H1 (cell line): ENCODE measurements at regions not wholly inside any gene's neighbourhood (a gene's known extent, or its start where the extent isn't known, plus 50 kb on each side); places are given as distances from the start of the nearest gene placed in this dataset.

Source experiments
- ATF3 ChIP-seq: IDR thresholded peaks from 2 replicates; pipeline ENCODE4 v1.6.1; 2011; ENCODE audit warnings: low read depth, mild to moderate bottlenecking, low read length; ENCODE audit not compliant: insufficient read depth
- CBX8 ChIP-seq: fragments of 300-800, 300-1000 bp; sonication (generic); IDR thresholded peaks from 2 replicates; pipeline ENCODE4 v1.7.1; 2016; ENCODE audit warnings: low read depth, low read length, borderline replicate concordance
- CHD7 ChIP-seq: fragments of 300-600 bp; sonication (generic); IDR thresholded peaks from 2 replicates; pipeline ENCODE4 v1.7.1; 2012; ENCODE audit warnings: low read length, moderate library complexity, mild to moderate bottlenecking, inconsistent platforms; ENCODE audit not compliant: insufficient replicate concordance
- KDM4A ChIP-seq: IDR thresholded peaks from one replicate; pipeline ENCODE4 v1.7.1; 2012; ENCODE audit warnings: low read depth, mild to moderate bottlenecking, moderate library complexity, low read length, inconsistent platforms; ENCODE audit not compliant: severe bottlenecking
- SIN3A ChIP-seq, 2 experiments: IDR thresholded peaks in 1 of 2; conservative IDR thresholded peaks in 1 of 2; 2 replicates each; pipeline ENCODE4 v1.6.1; 2011 to 2012; ENCODE audit warnings: low read length in 2 of 2, improper control_type of control experiment in 1 of 2, low read depth in 1 of 2, mild to moderate bottlenecking in 1 of 2
- SP1 ChIP-seq: IDR thresholded peaks from 2 replicates; pipeline ENCODE4 v1.6.1; 2011; ENCODE audit warnings: low read depth, low read length
- TEAD4 ChIP-seq: IDR thresholded peaks from 2 replicates; pipeline ENCODE4 v1.6.1; 2012; ENCODE audit warnings: low read depth, low read length, inconsistent platforms, mixed read lengths

DNA sequence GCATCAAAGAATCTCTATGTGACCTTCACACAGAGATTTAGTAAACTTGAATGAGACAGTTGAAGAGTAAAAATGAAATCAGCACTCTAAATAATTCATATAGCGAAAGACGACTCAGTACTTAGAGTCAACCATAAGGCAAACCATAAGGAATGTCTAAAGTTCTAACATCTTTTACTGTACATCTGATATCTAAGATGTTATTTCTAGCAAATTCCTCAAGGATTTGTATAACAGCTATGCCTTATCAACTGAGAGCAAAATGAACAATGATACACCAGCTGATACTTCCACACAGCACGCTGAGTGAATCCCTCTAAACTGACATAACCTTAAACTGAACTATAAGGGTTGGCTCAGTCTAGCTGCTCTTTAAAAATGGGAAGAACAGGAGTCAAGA is 760.3 kb downstream of the EFNA5 start (continued):
- TF ChIP-seq KDM4A (no peak), TEAD4 (no peak), CBX8 (no peak), SP1 (no peak), SIN3A (conservative IDR thresholded peaks at IDR 0.05 in 1 of 2, IDR thresholded peaks at IDR 0.05 in 1 of 2; ENCODE audit: low read depth in 1 of 2, low read length in 2 of 2) (no peak), CHD7 (no peak), ATF3 (no peak)
